ENCODE measurements at regions not wholly inside any gene's neighbourhood (a gene's known extent, or its start where the extent isn't known, plus 50 kb on each side); places are given as distances from the start of the nearest gene placed in this dataset.

DNA sequence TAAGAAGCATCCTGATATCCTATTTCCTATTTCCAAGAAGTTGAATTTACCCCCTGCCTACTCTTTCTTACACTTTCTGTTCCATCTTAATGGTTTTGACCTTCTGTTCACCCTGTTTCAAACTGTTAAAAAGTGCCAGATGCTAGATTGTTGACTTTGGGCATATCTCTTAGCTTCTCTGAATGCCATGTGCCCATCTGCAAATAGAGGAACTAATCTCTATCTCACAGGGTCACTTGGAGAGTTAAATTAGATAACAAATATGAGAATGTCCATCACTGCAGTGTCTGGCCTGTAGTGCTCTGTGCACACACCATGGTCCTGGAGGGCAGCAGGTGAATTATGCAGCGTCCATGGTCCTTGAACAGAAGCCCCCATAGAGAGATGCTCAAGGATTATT, 83.8 kb downstream of the LRATD1 start:
- Histone ChIP-seq H3K9ac (ENCODE audit: insufficient read depth, low read length) (no peak overlapping the region), H3K4me2 (ENCODE audit: extremely low read depth, insufficient read depth, low read length) (no peak overlapping the region), H3K9me3 (ENCODE audit: control insufficient read depth, insufficient read depth, low read depth, low read length) (no peaks in the 10 kb centered on the region), H3K27ac (ENCODE audit: insufficient read depth, low read length) (no peak overlapping the region), H3K79me2 (ENCODE audit: control insufficient read depth, insufficient read depth, low read length) (no peaks in the 10 kb centered on the region), H2AFZ (ENCODE audit: low read length) (no peak overlapping the region), H4K20me1 (ENCODE audit: control insufficient read depth, extremely low read depth, insufficient read depth, low read length) (no peaks in the 10 kb centered on the region), H3K4me3 (replicated peaks in 1 of 4; ENCODE audit: control extremely low read depth in 1 of 4, insufficient read depth in 1 of 4, low read depth in 3 of 4, low read length in 4 of 4) (no peak overlapping the region), H3K36me3 (ENCODE audit: control insufficient read depth, insufficient read depth, low read length) (no peaks in the 10 kb centered on the region), H3K27me3 (ENCODE audit: control insufficient read depth, insufficient read depth, low read length) (no peaks in the 10 kb centered on the region), H3K4me1 (ENCODE audit: control insufficient read depth, extremely low read depth, insufficient read depth, low read length) (no peaks in the 10 kb centered on the region)
- TF ChIP-seq EZH2 (IDR thresholded peaks at IDR 0.05; ENCODE audit: low read length, missing control alignments) = no peak
- TF ChIP-seq, protein P1, sequence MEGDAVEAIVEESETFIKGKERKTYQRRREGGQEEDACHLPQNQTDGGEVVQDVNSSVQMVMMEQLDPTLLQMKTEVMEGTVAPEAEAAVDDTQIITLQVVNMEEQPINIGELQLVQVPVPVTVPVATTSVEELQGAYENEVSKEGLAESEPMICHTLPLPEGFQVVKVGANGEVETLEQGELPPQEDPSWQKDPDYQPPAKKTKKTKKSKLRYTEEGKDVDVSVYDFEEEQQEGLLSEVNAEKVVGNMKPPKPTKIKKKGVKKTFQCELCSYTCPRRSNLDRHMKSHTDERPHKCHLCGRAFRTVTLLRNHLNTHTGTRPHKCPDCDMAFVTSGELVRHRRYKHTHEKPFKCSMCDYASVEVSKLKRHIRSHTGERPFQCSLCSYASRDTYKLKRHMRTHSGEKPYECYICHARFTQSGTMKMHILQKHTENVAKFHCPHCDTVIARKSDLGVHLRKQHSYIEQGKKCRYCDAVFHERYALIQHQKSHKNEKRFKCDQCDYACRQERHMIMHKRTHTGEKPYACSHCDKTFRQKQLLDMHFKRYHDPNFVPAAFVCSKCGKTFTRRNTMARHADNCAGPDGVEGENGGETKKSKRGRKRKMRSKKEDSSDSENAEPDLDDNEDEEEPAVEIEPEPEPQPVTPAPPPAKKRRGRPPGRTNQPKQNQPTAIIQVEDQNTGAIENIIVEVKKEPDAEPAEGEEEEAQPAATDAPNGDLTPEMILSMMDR (conservative IDR thresholded peaks at IDR 0.05 in 1 of 2, IDR thresholded peaks at IDR 0.05 in 1 of 2; ENCODE audit: low read depth in 1 of 2, low read length in 2 of 2) = no peak
- DNase-seq (ENCODE audit: low read depth in 2 of 2) = no peak

DNA sequence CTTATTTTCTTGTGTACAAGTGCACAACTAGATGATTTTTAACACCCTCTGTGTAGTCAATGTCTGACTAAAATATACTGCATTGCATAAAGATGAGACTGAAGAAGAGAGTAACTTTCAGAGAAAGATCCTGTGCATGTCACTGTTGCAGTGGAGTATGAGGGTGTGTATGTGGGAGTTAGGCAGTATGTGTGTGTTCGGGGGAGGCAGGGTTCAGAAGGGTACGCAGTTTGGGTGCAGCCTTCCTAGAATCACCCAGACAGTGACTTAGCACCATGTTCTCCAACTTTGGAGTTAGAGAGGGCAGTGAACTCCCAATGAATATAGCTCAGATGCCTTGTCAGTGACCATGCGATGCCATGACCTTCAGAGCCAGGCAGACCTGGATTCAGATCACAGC, 84.6 kb downstream of the LRATD1 start:
- no peak overlapping the region for H3K4me3 ChIP-seq (replicated peaks in 1 of 4; ENCODE audit: control extremely low read depth in 1 of 4, insufficient read depth in 1 of 4, low read depth in 3 of 4, low read length in 4 of 4)
- TF ChIP-seq EZH2 (IDR thresholded peaks at IDR 0.05; ENCODE audit: low read length, missing control alignments) = no peak
- TF ChIP-seq, protein P1 (conservative IDR thresholded peaks at IDR 0.05 in 1 of 2, IDR thresholded peaks at IDR 0.05 in 1 of 2; ENCODE audit: low read depth in 1 of 2, low read length in 2 of 2) = no peak
- no peaks in the 10 kb centered on the region for H3K4me1 ChIP-seq (ENCODE audit: control insufficient read depth, extremely low read depth, insufficient read depth, low read length)
- no peaks in the 10 kb centered on the region for H3K27me3 ChIP-seq (ENCODE audit: control insufficient read depth, insufficient read depth, low read length)
- no peak overlapping the region for H2AFZ ChIP-seq (ENCODE audit: low read length)
- no peaks in the 10 kb centered on the region for H3K9me3 ChIP-seq (ENCODE audit: control insufficient read depth, insufficient read depth, low read depth, low read length)
- no peak for DNase-seq (ENCODE audit: low read depth in 2 of 2)
- H3K36me3 ChIP-seq (ENCODE audit: control insufficient read depth, insufficient read depth, low read length) = no peaks in the 10 kb centered on the region
- no peaks in the 10 kb centered on the region for H4K20me1 ChIP-seq (ENCODE audit: control insufficient read depth, extremely low read depth, insufficient read depth, low read length)
- no peak overlapping the region for H3K9ac ChIP-seq (ENCODE audit: insufficient read depth, low read length)
- no peaks in the 10 kb centered on the region for H3K79me2 ChIP-seq (ENCODE audit: control insufficient read depth, insufficient read depth, low read length)
- no peak overlapping the region for H3K4me2 ChIP-seq (ENCODE audit: extremely low read depth, insufficient read depth, low read length)
- H3K27ac ChIP-seq (ENCODE audit: insufficient read depth, low read length) = no peak overlapping the region

DNA sequence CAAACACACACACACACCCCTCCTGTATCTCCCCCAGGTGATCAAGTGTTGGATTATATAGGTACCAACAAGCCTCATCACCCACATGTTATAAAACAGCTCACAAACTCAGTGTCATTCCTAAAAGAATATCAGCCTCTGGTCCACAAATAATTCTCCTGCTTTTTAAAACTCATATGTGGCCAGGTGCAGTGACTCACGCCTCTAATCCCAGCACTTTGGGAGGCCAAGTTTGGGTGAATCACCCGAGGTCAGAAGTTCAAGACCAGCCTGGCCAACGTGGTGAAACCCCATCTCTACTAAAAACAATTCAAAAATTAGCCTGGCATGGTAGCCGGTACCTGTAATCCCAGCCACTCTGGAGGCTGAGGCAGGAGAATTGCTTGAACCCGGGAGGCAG, 87.8 kb downstream of the LRATD1 start:
- no peaks in the 10 kb centered on the region for H4K20me1 ChIP-seq (ENCODE audit: control insufficient read depth, extremely low read depth, insufficient read depth, low read length)
- DNase-seq (ENCODE audit: low read depth in 2 of 2) = peak; percentile 11 to 60
- no peaks in the 10 kb centered on the region for H3K79me2 ChIP-seq (ENCODE audit: control insufficient read depth, insufficient read depth, low read length)
- no peak overlapping the region for H3K9ac ChIP-seq (ENCODE audit: insufficient read depth, low read length)
- no peak overlapping the region for H3K27ac ChIP-seq (ENCODE audit: insufficient read depth, low read length)
- no peak overlapping the region for H2AFZ ChIP-seq (ENCODE audit: low read length)
- no peaks in the 10 kb centered on the region for H3K27me3 ChIP-seq (ENCODE audit: control insufficient read depth, insufficient read depth, low read length)
- H3K4me1 ChIP-seq (ENCODE audit: control insufficient read depth, extremely low read depth, insufficient read depth, low read length) = no peaks in the 10 kb centered on the region
- H3K9me3 ChIP-seq (ENCODE audit: control insufficient read depth, insufficient read depth, low read depth, low read length) = no peaks in the 10 kb centered on the region
- no peaks in the 10 kb centered on the region for H3K36me3 ChIP-seq (ENCODE audit: control insufficient read depth, insufficient read depth, low read length)
- no peak overlapping the region for H3K4me3 ChIP-seq (replicated peaks in 1 of 4; ENCODE audit: control extremely low read depth in 1 of 4, insufficient read depth in 1 of 4, low read depth in 3 of 4, low read length in 4 of 4)
- no peak for TF ChIP-seq EZH2 (IDR thresholded peaks at IDR 0.05; ENCODE audit: low read length, missing control alignments)
- TF ChIP-seq, protein P1 (conservative IDR thresholded peaks at IDR 0.05 in 1 of 2, IDR thresholded peaks at IDR 0.05 in 1 of 2; ENCODE audit: low read depth in 1 of 2, low read length in 2 of 2) = no peak
- no peak overlapping the region for H3K4me2 ChIP-seq (ENCODE audit: extremely low read depth, insufficient read depth, low read length)
